ENCODE measurements at regions not wholly inside any gene's neighbourhood (a gene's known extent, or its start where the extent isn't known, plus 50 kb on each side); places are given as distances from the start of the nearest gene placed in this dataset.

DNA sequence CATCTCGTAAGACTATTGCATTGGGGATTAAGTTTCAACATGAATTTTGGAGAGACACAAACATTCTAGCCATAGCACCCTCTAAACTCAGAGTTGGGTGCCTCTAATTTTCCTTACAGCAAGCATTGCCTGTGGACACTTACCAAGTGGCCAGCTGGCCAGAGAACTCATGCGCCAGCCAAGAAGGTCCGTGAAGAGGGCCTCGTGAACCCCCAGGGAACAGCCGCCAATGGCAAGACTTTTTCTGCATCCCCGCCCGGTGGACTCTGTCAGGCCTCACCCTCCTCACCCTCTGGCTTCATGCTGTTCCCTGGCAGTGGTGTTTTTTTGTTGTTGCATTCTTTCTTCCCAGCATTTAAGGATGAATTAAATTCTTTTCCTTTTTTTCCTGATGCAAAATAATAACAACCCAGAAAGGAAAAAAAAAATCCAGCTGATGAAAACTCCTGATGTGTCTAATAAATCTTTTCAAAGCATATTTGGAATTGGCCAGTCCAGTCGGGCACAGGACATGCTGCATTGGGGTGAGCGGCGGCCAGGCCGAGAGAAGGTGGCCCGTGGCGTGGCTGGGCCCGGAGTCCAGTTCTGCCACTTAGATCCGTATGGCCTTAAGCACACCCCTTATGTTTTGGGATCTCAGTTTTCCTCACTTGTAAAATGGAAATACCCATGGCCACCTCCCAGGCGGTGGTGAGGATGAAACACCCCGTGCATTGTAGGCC is 191.9 kb upstream of the DIO3 start:
- no peak for TF ChIP-seq EZH2 (IDR thresholded peaks at IDR 0.05)
- TF ChIP-seq FOXP2 (optimal IDR thresholded peaks at IDR 0.05; ENCODE audit: control extremely low read depth, extremely low read length, insufficient read depth), result no peak
- TF ChIP-seq POLR2AphosphoS5 (IDR thresholded peaks at IDR 0.05; ENCODE audit: borderline replicate concordance, low read depth, low read length), result no peak
- no peak overlapping the region for H3K9ac ChIP-seq (ENCODE audit: insufficient read length)
- H3K36me3 ChIP-seq (ENCODE audit: insufficient read depth, low read length), result no peaks in the 10 kb centered on the region
- H3K9me3 ChIP-seq (ENCODE audit: low read depth, low read length), result no peaks in the 10 kb centered on the region
- H3K4me3 ChIP-seq, result no peak overlapping the region
- no peak for DNase-seq (ENCODE audit: low read depth, low spot score)
- no peak overlapping the region for H3K27ac ChIP-seq

DNA sequence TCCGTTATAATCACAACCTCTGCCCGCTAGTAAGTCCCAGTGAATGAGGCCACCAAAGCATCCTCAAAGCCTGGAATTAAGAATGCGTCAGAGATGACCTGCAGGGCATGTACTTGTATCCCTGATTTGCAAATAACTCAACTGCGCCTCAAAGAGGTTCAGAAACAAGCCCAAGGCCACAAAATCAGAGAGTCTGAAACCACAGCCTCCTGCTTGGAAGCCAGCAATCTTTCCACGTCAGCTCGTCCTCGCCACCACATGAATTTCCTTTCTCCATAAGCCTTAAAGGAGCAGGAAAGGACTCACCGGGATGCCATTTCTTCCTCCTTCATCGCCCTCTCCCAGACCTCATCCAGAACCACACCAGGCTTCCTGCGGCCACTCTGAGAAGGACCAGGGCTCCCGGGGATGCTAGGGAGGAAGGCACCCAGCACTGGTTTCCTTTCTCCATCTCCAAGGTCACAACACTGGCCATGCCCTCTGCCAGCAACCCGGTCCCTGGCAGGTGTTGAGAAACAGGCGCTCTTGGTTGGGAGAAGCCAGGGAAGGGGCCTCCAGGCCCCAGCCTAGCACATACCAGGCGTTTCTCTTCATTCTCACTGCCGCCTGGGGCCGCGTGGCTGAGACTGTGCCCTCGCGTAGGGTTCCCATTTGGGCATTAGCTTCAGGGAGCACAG is 191.2 kb upstream of the DIO3 start:
- Histone ChIP-seq H3K27ac (no peak overlapping the region), H3K4me3 (no peak overlapping the region), H3K9ac (ENCODE audit: insufficient read length) (no peak overlapping the region), H3K9me3 (ENCODE audit: low read depth, low read length) (no peaks in the 10 kb centered on the region), H3K36me3 (ENCODE audit: insufficient read depth, low read length) (no peaks in the 10 kb centered on the region)
- no peak for DNase-seq (ENCODE audit: low read depth, low spot score)
- no peak for TF ChIP-seq EZH2 (IDR thresholded peaks at IDR 0.05)
- TF ChIP-seq FOXP2 (optimal IDR thresholded peaks at IDR 0.05; ENCODE audit: control extremely low read depth, extremely low read length, insufficient read depth), result no peak
- no peak for TF ChIP-seq POLR2AphosphoS5 (IDR thresholded peaks at IDR 0.05; ENCODE audit: borderline replicate concordance, low read depth, low read length)

DNA sequence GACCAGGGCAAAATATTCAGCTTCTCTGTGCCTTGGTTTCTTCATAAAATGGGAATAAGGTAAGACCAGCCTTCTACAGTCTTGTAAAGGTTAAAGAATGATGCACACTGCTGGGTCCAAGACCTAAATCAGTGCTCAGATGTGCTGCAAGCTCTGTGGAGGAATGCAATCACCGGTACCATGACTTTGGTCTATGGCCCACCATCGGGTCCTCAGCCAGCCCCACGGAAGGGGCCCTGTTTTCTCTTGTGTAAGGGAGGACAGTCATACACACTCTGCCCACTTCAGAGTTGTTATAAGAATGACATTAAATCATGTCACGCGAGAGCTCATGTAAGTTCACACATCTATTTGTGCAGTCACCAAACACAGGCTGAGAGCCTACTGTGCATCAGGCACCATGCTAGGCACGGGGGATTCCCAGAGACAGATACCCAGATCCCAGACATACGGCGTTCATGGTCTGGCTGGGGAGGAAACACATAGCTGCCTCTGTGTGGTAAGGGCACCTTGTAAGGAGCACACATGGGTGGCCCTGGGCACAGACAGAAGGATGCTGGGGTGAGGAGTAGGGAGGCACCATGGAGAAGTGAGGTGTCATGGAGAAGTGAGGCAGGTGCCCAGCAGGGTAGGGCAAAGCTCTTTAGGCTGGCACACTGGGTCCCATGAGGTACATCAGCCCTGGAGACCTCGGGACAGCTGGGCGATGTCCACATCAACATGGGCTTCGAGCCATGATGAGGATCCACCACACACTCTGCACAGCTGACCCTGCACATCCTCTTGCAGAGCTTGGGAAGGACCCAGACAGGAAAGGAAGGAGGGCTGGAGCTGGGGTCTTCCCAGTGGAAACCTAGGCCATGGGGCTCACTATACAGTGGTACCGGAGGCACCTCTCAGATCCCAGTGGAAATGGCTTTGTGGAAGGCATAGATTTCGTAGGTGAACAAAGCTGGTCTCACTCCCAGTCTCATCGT is 190.4 kb upstream of the DIO3 start:
- DNase-seq (ENCODE audit: low read depth, low spot score), result no peak
- Histone ChIP-seq H3K9me3 (ENCODE audit: low read depth, low read length) (no peaks in the 10 kb centered on the region), H3K27ac (no peak overlapping the region), H3K36me3 (ENCODE audit: insufficient read depth, low read length) (no peaks in the 10 kb centered on the region), H3K9ac (ENCODE audit: insufficient read length) (no peak overlapping the region), H3K4me3 (no peak overlapping the region)
- TF ChIP-seq FOXP2 (optimal IDR thresholded peaks at IDR 0.05; ENCODE audit: control extremely low read depth, extremely low read length, insufficient read depth), result no peak
- TF ChIP-seq EZH2 (IDR thresholded peaks at IDR 0.05), result no peak
- no peak for TF ChIP-seq POLR2AphosphoS5 (IDR thresholded peaks at IDR 0.05; ENCODE audit: borderline replicate concordance, low read depth, low read length)

DNA sequence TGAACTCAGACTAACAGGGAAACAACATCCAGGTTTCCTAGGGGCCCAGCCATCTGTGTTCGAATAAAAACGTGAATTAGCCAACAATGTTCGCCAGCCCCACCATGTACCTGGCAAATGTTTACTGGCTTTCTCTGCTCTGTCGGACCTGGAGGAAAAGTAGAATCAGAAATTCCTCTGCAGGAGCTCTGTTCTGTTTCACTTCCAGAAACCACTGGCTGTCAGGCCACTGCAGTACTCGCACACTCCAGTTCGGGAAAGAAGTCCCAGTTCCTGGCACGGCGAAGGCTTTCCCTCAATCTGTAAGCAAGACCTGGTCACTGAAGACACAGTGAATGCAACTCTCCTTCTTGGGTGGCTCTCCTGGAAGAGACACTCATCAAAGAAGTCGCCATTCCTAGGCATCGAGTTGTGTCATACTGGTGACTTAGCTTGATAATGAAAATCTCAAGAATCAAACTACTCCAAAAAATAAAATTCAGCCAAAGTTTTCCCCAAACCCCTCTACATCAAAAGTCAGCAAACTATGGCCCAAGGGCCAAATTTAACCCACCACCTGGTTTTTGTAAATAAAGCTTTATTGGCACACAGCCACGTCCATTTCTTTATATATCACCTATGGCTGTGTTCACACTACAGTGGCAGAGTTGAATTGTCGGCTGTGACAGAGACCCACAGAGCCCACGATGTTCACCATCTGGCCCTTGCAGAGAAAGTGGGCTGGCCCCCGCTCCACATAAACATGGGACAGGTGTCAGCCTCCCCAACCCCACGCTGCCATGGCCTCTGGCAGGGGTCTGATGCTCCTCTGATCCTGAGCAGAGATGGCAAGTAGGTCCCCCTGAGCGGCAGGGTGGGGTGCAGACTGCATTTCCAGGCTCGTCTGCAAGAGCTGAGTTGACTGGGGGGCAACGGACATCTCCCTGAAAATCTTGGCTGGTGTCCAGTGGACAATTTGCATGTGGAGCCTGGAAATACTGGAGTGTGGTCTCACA is 189.2 kb upstream of the DIO3 start:
- DNase-seq (ENCODE audit: low read depth, low spot score), result no peak
- Histone ChIP-seq H3K9me3 (ENCODE audit: low read depth, low read length) (no peaks in the 10 kb centered on the region), H3K27ac (no peak overlapping the region), H3K36me3 (ENCODE audit: insufficient read depth, low read length) (no peaks in the 10 kb centered on the region), H3K9ac (ENCODE audit: insufficient read length) (no peak overlapping the region), H3K4me3 (no peak overlapping the region)
- no peak for TF ChIP-seq FOXP2 (optimal IDR thresholded peaks at IDR 0.05; ENCODE audit: control extremely low read depth, extremely low read length, insufficient read depth)
- TF ChIP-seq EZH2 (IDR thresholded peaks at IDR 0.05), result no peak
- TF ChIP-seq POLR2AphosphoS5 (IDR thresholded peaks at IDR 0.05; ENCODE audit: borderline replicate concordance, low read depth, low read length), result no peak

DNA sequence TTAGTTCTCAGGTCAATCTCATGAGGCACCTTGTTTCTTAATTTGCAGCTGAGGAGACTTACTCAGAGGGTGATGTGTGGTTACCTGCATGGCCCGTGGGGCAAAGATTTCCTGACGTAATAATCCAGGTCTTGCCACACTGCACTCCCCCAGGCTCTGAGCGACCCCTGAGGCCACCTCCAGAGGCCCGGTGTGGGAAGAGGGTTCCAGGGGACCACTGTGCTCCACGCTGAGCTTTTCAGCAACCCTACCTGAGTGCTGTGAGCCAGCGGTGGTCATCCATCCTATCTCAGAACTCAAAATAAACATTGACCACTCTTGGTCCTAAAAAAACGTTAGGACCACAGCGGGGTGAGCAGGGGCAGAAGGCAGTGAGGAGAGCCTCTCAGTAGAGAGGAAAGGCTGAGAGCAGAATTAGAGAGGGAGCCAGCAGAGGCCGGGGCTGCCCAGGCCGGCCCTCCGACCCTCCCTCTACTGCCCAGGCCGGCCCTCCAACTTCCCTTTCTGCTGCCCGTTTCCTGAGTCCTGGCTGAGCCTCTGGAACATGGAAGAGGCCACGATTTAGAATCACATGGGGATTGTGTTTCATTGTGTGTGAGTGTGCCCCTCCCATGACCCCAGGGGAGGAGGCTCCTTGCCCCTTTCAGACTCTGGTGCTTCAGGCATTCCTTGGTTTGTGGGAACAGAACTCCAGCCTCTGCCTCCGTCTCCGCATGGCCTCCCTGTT is 188.2 kb upstream of the DIO3 start:
- no peak overlapping the region for H3K27ac ChIP-seq
- DNase-seq (ENCODE audit: low read depth, low spot score), result no peak
- no peaks in the 10 kb centered on the region for H3K9me3 ChIP-seq (ENCODE audit: low read depth, low read length)
- no peaks in the 10 kb centered on the region for H3K36me3 ChIP-seq (ENCODE audit: insufficient read depth, low read length)
- no peak overlapping the region for H3K9ac ChIP-seq (ENCODE audit: insufficient read length)
- H3K4me3 ChIP-seq, result no peak overlapping the region
- TF ChIP-seq POLR2AphosphoS5 (IDR thresholded peaks at IDR 0.05; ENCODE audit: borderline replicate concordance, low read depth, low read length) (no peak), EZH2 (IDR thresholded peaks at IDR 0.05) (no peak), FOXP2 (optimal IDR thresholded peaks at IDR 0.05; ENCODE audit: control extremely low read depth, extremely low read length, insufficient read depth) (no peak)

DNA sequence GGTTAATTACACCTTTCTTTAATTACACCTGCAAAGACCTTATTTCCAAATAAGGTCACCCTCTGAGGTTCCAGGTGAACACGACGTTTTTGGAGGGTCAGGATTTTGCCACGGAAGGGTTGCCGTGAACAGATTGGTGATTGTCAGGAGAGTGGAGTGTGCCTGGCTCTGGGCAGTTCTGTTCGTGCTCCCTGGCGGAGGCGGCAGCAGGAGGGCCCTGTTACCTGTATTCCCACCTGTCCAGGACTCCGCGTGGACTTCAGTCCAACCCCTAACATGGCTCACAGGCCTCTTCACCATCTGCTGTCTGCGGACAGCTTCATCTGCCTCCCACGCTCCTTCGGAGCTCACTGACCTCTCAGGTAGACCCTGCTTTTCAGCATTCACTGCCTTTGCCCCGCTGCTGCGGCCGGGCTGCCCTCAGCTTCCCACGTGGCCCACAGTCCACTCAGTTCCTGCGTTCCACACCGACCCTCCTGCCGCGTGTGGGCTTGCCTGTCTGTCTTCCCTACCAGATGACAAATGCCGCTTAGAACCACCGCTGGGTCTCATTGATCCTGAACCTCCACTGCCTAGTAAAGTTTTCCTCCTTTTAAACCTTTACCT is 187.5 kb upstream of the DIO3 start:
- Histone ChIP-seq H3K36me3 (ENCODE audit: insufficient read depth, low read length) (no peaks in the 10 kb centered on the region), H3K27ac (no peak overlapping the region), H3K9ac (ENCODE audit: insufficient read length) (no peak overlapping the region), H3K9me3 (ENCODE audit: low read depth, low read length) (no peaks in the 10 kb centered on the region), H3K4me3 (no peak overlapping the region)
- TF ChIP-seq EZH2 (IDR thresholded peaks at IDR 0.05), result no peak
- TF ChIP-seq POLR2AphosphoS5 (IDR thresholded peaks at IDR 0.05; ENCODE audit: borderline replicate concordance, low read depth, low read length), result no peak
- no peak for TF ChIP-seq FOXP2 (optimal IDR thresholded peaks at IDR 0.05; ENCODE audit: control extremely low read depth, extremely low read length, insufficient read depth)
- DNase-seq (ENCODE audit: low read depth, low spot score), result no peak

Measured in SK-N-MC (cell line).